HG03521 (cell line): ENCODE measurements at regions not wholly inside any gene's neighbourhood (a gene's known extent, or its start where the extent isn't known, plus 50 kb on each side); places are given as distances from the start of the nearest gene placed in this dataset.

Experiments used
- ATAC-seq: cut with Tn5 transposase; IDR thresholded peaks from one replicate; pipeline ENCODE4 v1.9.1; 2021; ENCODE audit warnings: mild to moderate bottlenecking, moderate library complexity; ENCODE audit not compliant: unreplicated experiment

GRCh38 chr10:105925045-105925785 is 1239.3 kb downstream of the SORCS1 start:
- no peak for ATAC-seq

GRCh38 chr10:105921348-105921747 is 1243.2 kb downstream of the SORCS1 start:
- no peak for ATAC-seq

GRCh38 chr10:105914432-105914831 is 1250.1 kb downstream of the SORCS1 start:
- no peak for ATAC-seq

- ATAC-seq = no peak
Measured at GRCh38 chr10:105908701-105909100, 1255.8 kb downstream of the SORCS1 start.

GRCh38 chr10:105885495-105885894 is 1244.4 kb downstream of the SORCS3 start:
- ATAC-seq = no peak

GRCh38 chr10:105879401-105879800 is 1238.3 kb downstream of the SORCS3 start:
- ATAC-seq = no peak

GRCh38 chr10:105875050-105875449 is 1234.0 kb downstream of the SORCS3 start:
- no peak for ATAC-seq

- no peak for ATAC-seq
Measured at GRCh38 chr10:105872665-105873064, 1231.6 kb downstream of the SORCS3 start.

GRCh38 chr10:105868935-105869334 is 1227.8 kb downstream of the SORCS3 start:
- no peak for ATAC-seq

GRCh38 chr10:105864854-105865253 is 1223.8 kb downstream of the SORCS3 start:
- no peak for ATAC-seq

GRCh38 chr10:105857268-105858264 is 1216.5 kb downstream of the SORCS3 start:
- ATAC-seq = no peak

- no peak for ATAC-seq
Measured at GRCh38 chr10:105855791-105856190, 1214.7 kb downstream of the SORCS3 start.

GRCh38 chr10:105844676-105845570 is 1203.8 kb downstream of the SORCS3 start:
- ATAC-seq = no peak

- no peak for ATAC-seq
Measured at GRCh38 chr10:105844241-105844640, 1203.2 kb downstream of the SORCS3 start.

GRCh38 chr10:105843786-105844185 is 1202.7 kb downstream of the SORCS3 start:
- ATAC-seq = no peak

GRCh38 chr10:105840288-105840770 is 1199.2 kb downstream of the SORCS3 start:
- ATAC-seq = no peak

- ATAC-seq = no peak
Measured at GRCh38 chr10:105838392-105838791, 1197.3 kb downstream of the SORCS3 start.

- ATAC-seq = peak; percentile 87
Measured at GRCh38 chr10:105837951-105838350, 1196.9 kb downstream of the SORCS3 start.

GRCh38 chr10:105834261-105835059 is 1193.4 kb downstream of the SORCS3 start:
- ATAC-seq = no peak

- ATAC-seq = no peak
Measured at GRCh38 chr10:105827133-105827532, 1186.0 kb downstream of the SORCS3 start.
